H1 (cell line): ENCODE measurements at regions not wholly inside any gene's neighbourhood (a gene's known extent, or its start where the extent isn't known, plus 50 kb on each side); places are given as distances from the start of the nearest gene placed in this dataset.

ENCODE experiments used
- CBX8 ChIP-seq: fragments of 300-800, 300-1000 bp; sonication (generic); IDR thresholded peaks from 2 replicates; pipeline ENCODE4 v1.7.1; 2016; ENCODE audit warnings: low read depth, low read length, borderline replicate concordance
- POLR2AphosphoS5 ChIP-seq: IDR thresholded peaks from 2 replicates; pipeline ENCODE4 v1.6.1; 2011; ENCODE audit warnings: low read depth, low read length

GRCh38 chr4:89365375-89365774, 57.8 kb upstream of the GPRIN3 start (continued):
- TF ChIP-seq POLR2AphosphoS5: no peak
- TF ChIP-seq CBX8: no peak
